ENCODE measurements at regions not wholly inside any gene's neighbourhood (a gene's known extent, or its start where the extent isn't known, plus 50 kb on each side); places are given as distances from the start of the nearest gene placed in this dataset.

- no peak for TF ChIP-seq USF1 (IDR thresholded peaks at IDR 0.05; ENCODE audit: borderline replicate concordance, low read depth)
These were observed 51.8 kb upstream of the DUSP5 start (continued) for GRCh38 chr10:110445871-110446270.

DNA sequence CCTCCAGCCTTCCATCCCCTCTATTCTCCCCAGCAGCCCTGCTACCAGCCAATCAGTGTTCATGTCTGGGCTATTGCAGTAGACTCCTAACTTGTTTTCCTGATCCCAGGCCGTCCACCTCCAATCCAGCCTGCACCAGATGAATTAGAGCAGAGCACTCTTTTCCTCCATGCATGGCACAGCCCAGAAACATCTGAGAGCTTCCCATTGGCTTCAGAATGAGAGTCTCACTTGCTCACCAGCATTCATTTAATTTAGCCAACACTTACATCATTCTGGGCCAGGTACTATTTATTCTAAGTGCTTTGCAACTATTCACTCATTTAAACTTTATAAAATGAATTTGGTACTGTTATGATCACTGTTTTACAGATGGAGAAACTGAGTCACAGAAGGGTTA lies 51.4 kb upstream of the DUSP5 start:
- TF ChIP-seq TEAD4 (IDR thresholded peaks at IDR 0.05; ENCODE audit: borderline replicate concordance, insufficient read depth): no peak
- TF ChIP-seq YY1 (IDR thresholded peaks at IDR 0.05; ENCODE audit: low read depth): no peak
- no peak for TF ChIP-seq RFX5 (IDR thresholded peaks at IDR 0.05; ENCODE audit: low read length)
- TF ChIP-seq, protein P1, sequence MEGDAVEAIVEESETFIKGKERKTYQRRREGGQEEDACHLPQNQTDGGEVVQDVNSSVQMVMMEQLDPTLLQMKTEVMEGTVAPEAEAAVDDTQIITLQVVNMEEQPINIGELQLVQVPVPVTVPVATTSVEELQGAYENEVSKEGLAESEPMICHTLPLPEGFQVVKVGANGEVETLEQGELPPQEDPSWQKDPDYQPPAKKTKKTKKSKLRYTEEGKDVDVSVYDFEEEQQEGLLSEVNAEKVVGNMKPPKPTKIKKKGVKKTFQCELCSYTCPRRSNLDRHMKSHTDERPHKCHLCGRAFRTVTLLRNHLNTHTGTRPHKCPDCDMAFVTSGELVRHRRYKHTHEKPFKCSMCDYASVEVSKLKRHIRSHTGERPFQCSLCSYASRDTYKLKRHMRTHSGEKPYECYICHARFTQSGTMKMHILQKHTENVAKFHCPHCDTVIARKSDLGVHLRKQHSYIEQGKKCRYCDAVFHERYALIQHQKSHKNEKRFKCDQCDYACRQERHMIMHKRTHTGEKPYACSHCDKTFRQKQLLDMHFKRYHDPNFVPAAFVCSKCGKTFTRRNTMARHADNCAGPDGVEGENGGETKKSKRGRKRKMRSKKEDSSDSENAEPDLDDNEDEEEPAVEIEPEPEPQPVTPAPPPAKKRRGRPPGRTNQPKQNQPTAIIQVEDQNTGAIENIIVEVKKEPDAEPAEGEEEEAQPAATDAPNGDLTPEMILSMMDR (IDR thresholded peaks at IDR 0.05): no peak
- TF ChIP-seq FOXM1 (IDR thresholded peaks at IDR 0.05; ENCODE audit: low read depth): no peak
- no peak for TF ChIP-seq FOXJ3 (CRISPR knock-in tag; IDR thresholded peaks at IDR 0.05)
- no peak for TF ChIP-seq REST (IDR thresholded peaks at IDR 0.05; ENCODE audit: low read depth, low read length)
- TF ChIP-seq POLR2AphosphoS5 (IDR thresholded peaks at IDR 0.05; ENCODE audit: low read depth, low read length): no peak
- no peak for TF ChIP-seq RAD21 (IDR thresholded peaks at IDR 0.05; ENCODE audit: low read length)
- no peak for TF ChIP-seq TAF1 (IDR thresholded peaks at IDR 0.05; ENCODE audit: borderline replicate concordance, low read depth, low read length)
- TF ChIP-seq USF2 (IDR thresholded peaks at IDR 0.05; ENCODE audit: borderline replicate concordance, low read depth, low read length): no peak
- no peak for TF ChIP-seq CHD2 (IDR thresholded peaks at IDR 0.05; ENCODE audit: low read length, partially characterized antibody)
- TF ChIP-seq JUND (IDR thresholded peaks at IDR 0.05): no peak
- no peak for TF ChIP-seq NRF1 (IDR thresholded peaks at IDR 0.05; ENCODE audit: low read depth, low read length)
- no peak for TF ChIP-seq MXI1 (IDR thresholded peaks at IDR 0.05; ENCODE audit: low read depth, low read length)
- TF ChIP-seq FOSL2 (IDR thresholded peaks at IDR 0.05; ENCODE audit: borderline replicate concordance, low read depth): no peak
- Histone ChIP-seq H3F3A (replicated peaks; ENCODE audit: insufficient read depth) (peaks cover 16% of the 10 kb centered on the region), H3K27me3 (ENCODE audit: insufficient read depth) (no peaks in the 10 kb centered on the region), H3K79me2 (ENCODE audit: insufficient read depth) (no peaks in the 10 kb centered on the region), H3K9me3 (no peaks in the 10 kb centered on the region), H3K27ac (ENCODE audit: low read depth in 2 of 2, low read length in 1 of 2) (peak overlapping the region in 1 of 2 experiments; percentile 94; a peak in 2 of 4 replicates), H3K4me2 (no peak overlapping the region; the same call in 1 of the 2 replicates), H2AFZ (ENCODE audit: low read depth) (no peak overlapping the region), H3K9ac (no peak overlapping the region), H3K36me3 (replicated peaks in 1 of 2; ENCODE audit: control insufficient read depth in 1 of 2, insufficient read depth in 2 of 2, low read length in 1 of 2) (no peaks in the 10 kb centered on the region), H4K20me1 (ENCODE audit: insufficient read depth) (no peaks in the 10 kb centered on the region), H3K4me3 (ENCODE audit: low read depth in 2 of 2, low read length in 1 of 2) (no peak overlapping the region), H3K9me2 (no peaks in the 10 kb centered on the region), H3K4me1 (ENCODE audit: control insufficient read depth in 1 of 2, insufficient read depth in 2 of 2, low read depth in 1 of 2, low read length in 1 of 2) (peaks cover 10 to 22% of the 10 kb centered on the region in 2 experiments; a peak in 2 of 4 replicates)
- POLR2A ChIA-PET: no interaction called here
- DNase-seq: no peak
- CTCF ChIA-PET: no interaction called here
- 89% methylated on average over 1 of the region's 1 CpG for WGBS (ENCODE audit: low lambda C conversion rate)
